EH (cell line): ENCODE measurements at regions not wholly inside any gene's neighbourhood (a gene's known extent, or its start where the extent isn't known, plus 50 kb on each side); places are given as distances from the start of the nearest gene placed in this dataset.
"Not testable (repeated sequence)": the region's sequence is repeated elsewhere in the genome, so short reads cannot be mapped to it uniquely, and the experiment has no call there.

Experiments used
- DNase-seq: peaks from one replicate; pipeline ENCODE4 v3.0.0-alpha.2; 2015; ENCODE audit warnings: low read depth

DNA sequence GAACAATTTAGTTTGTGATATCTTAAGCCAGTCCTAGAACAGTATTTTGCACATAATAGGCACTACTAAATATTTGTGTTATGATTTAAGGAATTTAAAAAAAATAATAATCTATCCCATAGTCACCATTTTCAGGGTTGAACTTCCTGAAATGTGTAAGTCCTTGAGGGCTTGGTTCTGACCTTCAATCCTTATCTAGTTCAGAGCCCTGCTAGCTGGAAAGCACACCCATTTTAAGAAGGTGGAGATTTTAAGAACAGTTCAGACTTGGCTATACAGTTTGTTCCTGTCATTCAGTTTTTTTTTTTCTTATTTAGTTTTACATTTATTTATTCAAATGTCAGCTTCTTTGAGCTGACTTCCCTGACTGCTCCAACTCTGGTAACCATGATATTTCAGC lies 183.4 kb upstream of the MAGI2 start:
- DNase-seq, result no peak

GRCh38 chr7:79625921-79626320 lies 172.5 kb upstream of the MAGI2 start:
- DNase-seq, result not testable (repeated sequence)

DNA sequence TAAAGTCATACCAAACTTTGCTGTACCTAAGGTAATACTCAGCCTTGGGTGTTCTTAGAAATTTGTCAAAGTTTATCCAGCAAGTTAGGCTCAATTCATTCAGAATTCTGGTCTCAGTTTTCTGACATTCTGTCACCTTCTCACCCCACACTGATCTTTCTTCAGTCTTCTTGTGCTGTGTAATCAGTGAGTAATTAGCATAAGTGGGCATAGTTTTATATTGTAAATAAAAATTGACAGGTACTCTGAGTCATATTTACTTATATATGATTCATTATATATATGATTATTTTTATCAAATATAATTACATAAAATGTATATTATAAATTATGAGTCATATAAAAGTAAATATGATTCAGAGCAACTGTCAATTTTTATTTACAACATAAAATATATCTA lies 170.9 kb upstream of the MAGI2 start:
- DNase-seq, result no peak

GRCh38 chr7:79622781-79623180 lies 169.3 kb upstream of the MAGI2 start:
- DNase-seq, result no peak

DNA sequence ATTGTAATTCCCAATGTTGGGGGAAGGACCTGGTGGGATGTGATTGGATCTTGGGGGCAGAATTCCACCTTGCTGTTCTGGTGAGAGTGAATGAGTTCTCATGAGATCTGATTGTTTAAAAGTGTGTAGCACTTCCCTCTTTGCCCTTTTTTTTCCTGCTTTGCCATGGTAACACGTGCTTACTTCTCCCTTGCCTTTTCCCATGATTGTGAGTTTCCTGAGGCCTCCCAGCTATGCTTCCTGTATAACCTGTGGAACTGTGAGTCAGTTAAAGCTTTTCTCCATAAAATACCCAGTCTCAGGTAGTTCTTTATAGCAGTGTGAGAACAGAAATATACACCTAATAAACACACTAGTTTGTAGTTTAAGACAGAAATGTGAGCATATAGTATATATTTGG lies 166.8 kb upstream of the MAGI2 start:
- DNase-seq, result no peak

GRCh38 chr7:79619216-79619615 lies 165.7 kb upstream of the MAGI2 start:
- no peak for DNase-seq

GRCh38 chr7:79615871-79616640 lies 162.6 kb upstream of the MAGI2 start:
- no peak for DNase-seq

DNA sequence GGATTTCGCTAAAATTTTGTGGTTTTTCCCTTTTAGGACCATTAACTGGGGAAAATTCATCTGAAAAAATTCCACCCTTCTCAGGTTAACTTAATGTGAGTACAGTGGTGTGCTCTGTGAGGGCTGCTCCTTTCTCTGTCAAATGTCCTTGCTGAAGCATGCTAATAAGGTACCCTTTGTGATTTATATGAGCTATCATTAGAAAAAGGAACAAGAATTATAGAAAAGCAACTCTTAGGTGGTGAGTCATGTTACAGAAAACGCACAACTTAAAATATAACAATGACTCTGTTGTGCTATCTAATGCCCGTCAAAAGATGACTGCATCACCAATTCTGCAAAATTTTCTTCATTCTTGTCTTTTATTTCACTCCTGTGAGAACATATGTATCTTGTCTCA lies 162.0 kb upstream of the MAGI2 start:
- no peak for DNase-seq

- no peak for DNase-seq
Observed at GRCh38 chr7:79612903-79613302, 159.4 kb upstream of the MAGI2 start.

DNA sequence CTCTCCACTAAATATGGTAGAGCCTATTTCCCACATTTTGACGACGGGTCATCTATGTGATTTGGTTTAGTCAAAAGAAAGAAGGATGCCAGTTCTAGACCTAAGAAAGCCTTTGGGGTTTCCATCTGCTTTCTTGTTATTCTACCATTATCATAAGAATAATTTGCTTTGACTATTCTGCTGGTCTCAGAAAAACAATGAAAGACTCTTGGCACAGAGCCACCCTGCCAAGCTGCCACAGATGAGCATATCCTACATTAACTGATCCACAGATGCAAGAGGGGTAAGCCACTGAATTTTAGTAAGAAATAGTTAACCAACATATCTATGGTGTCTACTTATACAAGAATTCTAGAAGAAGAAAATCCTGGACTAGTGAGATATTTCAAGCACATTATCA lies 158.6 kb upstream of the MAGI2 start:
- DNase-seq, result no peak

GRCh38 chr7:79610748-79611304 lies 157.4 kb upstream of the MAGI2 start:
- DNase-seq, result no peak

DNA sequence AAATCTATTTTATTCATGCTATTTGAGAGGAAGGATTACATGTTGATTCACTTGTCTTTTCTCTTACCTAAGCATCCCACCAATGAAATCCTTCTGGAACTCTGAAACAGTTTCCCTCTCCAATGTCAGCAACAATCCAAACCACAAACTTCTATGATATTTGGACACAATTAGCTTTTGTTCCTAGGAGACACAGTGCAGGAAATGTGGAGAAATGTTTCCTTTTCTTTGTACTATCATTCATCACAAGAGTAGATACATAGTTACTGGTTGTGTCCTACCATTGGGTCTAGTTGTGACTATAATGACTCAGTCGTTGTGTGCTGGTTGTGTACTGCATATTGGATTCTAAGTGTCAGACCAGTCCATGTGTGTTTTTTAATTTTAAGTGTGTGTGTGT lies 156.8 kb upstream of the MAGI2 start:
- peak; percentile 19 for DNase-seq

DNA sequence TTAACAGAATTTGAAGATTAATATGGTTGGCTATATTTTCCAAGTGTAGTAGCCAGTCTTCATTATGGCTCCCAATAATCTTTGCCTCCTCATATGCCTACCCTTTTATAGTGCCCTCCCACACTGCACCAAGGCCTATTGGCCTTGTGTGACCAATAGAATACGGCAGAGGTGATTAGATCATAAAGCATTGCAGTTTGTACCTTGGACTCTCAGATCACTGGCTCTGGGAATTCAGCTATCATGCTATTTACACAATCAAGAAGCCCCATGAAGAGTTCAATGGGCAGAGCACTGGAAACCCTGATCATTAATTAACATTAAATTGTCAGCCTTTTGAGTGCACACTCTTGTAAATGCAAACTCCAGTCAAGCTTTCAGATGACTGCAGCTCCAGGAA lies 154.5 kb upstream of the MAGI2 start:
- DNase-seq, result no peak

DNA sequence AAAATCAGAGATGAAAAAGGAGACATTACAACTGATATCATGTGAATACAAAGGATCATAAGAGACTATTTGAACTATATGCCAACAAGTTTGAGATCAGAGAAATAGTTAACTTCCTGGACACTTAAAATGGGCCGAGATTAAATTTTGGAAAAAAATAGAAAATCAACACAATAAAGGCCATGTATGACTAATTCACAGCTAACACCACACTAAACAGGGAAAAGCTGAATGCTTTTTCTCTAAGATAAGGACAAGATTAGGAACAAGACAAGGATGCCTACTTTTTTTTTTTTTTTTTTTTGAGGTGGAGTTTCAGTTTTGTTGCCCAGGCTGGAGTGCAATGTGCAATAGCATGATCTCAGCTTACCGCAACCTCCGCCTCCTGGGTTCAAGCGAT lies 151.4 kb upstream of the MAGI2 start:
- no peak for DNase-seq

DNA sequence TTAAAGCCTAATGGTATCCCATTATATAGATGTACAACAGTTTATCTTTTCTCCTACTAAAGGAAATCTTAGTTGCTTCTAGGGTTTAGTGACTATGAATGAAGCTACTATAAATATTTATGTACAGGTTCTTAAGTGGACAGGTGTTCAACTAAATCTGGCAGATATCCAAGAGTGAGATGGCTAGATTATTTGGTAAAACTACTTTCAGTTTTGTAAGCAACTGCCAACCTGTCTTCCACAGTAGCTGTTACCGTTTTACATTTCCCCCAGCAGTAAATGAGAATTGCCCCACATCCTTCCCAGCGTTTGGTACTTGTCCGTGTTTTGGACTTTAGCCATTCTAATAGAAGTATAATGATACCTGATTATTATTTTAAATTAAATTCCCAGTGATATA lies 144.9 kb upstream of the MAGI2 start:
- no peak for DNase-seq

GRCh38 chr7:79594671-79595070 lies 141.2 kb upstream of the MAGI2 start:
- not testable (repeated sequence) for DNase-seq

GRCh38 chr7:79593866-79594301 lies 140.4 kb upstream of the MAGI2 start:
- no peak for DNase-seq

GRCh38 chr7:79590916-79591623 lies 137.6 kb upstream of the MAGI2 start:
- no peak for DNase-seq

DNA sequence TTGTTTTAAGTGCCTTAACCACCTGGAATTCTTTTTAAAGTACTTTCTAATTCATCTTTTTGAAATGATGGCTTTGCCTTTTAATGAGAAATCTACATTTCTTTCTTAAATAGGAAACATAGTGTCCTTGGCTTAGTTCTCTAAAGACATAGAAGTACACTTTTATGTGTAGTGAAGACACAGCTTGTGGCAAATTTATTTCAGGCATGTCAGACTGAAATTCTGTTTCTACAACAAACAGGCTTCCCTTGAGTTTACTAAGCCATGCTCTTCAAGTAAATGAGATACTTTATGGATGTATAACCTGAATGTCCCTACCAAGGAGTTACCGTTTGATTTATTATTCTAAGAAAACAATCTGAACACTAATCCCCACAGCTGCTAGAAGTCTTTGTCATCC lies 136.9 kb upstream of the MAGI2 start:
- DNase-seq, result no peak

GRCh38 chr7:79570903-79571302 lies 117.4 kb upstream of the MAGI2 start:
- DNase-seq, result no peak

GRCh38 chr7:79563821-79564522 lies 110.5 kb upstream of the MAGI2 start:
- no peak for DNase-seq

- no peak for DNase-seq
Observed at GRCh38 chr7:79555571-79555970, 102.1 kb upstream of the MAGI2 start.
